ENCODE measurements at regions not wholly inside any gene's neighbourhood (a gene's known extent, or its start where the extent isn't known, plus 50 kb on each side); places are given as distances from the start of the nearest gene placed in this dataset.

DNA sequence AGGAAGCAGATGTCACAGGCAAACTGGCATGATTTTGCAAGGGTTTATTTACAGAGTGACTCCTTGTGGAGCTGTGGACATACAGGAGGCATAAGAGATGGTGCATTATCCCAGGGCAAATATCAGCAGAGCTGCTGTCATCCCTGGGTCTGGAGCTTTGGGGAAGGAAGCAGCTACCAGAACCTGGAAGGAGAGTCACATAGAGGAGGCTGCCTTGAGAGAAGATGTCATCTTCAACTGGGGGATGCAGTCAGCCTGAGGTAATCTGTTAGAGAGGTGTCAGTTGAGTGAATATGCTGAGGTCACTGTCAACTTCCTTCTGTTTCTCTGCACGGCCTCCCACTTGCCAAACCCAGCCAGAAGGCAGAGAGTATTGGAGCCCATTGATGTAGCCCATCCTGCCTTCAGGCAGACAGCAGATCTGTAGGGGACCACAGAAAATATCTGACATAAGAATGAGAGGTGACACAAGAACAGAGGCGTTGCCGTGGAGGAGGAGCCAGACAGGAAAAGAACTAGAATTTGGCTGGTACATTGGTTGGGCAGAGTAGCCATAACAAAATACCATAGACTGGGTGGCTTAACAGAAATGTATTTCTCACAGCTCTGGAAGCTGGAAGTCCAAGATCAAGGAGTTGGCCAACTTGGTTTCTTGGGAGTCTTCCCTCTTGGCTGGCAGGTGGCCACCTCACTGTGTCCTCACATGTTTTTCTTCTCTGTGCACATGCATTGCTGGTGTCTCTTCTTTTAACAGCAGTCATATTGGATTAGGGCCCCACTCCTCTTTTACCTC is 102.8 kb downstream of the SNX18 start:
- Histone ChIP-seq H3K9me3 (ENCODE audit: insufficient read depth, low read length) (no peaks in the 10 kb centered on the region), H3K4me3 (ENCODE audit: low read length) (no peak overlapping the region), H3K4me1 (ENCODE audit: low read length) (no peaks in the 10 kb centered on the region), H3K9ac (ENCODE audit: low read length) (no peak overlapping the region), H2AFZ (ENCODE audit: low read depth, low read length) (no peak overlapping the region), H3K4me2 (ENCODE audit: low read length) (no peak overlapping the region), H3K27ac (ENCODE audit: low read length) (no peak overlapping the region), H4K20me1 (ENCODE audit: insufficient read depth, low read length) (no peaks in the 10 kb centered on the region), H3K27me3 (ENCODE audit: low read depth, low read length) (no peaks in the 10 kb centered on the region), H3K79me2 (ENCODE audit: low read length) (no peaks in the 10 kb centered on the region), H3K36me3 (replicated peaks; ENCODE audit: low read depth, low read length) (no peaks in the 10 kb centered on the region)
- no peak for TF ChIP-seq CTCF (IDR thresholded peaks at IDR 0.05; ENCODE audit: low read depth, low read length)
- TF ChIP-seq EZH2phosphoT487 (IDR thresholded peaks at IDR 0.05; ENCODE audit: low read depth): no peak

DNA sequence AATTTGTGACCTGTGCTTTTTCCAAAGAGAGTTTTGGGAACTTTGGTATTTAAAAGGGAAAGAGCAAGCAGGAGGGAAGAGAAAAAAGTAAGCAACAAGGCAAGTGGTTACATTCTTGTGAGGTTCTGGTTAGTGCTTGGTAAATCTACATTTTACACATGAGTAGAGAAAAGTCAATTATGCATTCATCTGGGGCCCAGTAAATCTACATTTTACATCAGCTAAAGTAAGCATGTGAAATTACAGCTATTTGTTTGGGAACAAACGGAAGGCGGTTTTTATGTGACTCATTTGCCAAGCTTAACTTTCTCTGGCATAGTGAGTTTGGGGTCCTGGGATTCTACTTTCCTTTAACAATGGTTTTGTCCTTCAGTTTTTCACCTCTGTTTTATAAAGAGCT is 102.2 kb downstream of the SNX18 start:
- Histone ChIP-seq H3K27me3 (ENCODE audit: low read depth, low read length) (no peaks in the 10 kb centered on the region), H3K4me3 (ENCODE audit: low read length) (no peak overlapping the region), H3K4me2 (ENCODE audit: low read length) (no peak overlapping the region), H2AFZ (ENCODE audit: low read depth, low read length) (no peak overlapping the region), H3K79me2 (ENCODE audit: low read length) (no peaks in the 10 kb centered on the region), H3K27ac (ENCODE audit: low read length) (no peak overlapping the region), H3K4me1 (ENCODE audit: low read length) (no peaks in the 10 kb centered on the region), H3K36me3 (replicated peaks; ENCODE audit: low read depth, low read length) (no peaks in the 10 kb centered on the region), H3K9ac (ENCODE audit: low read length) (no peak overlapping the region), H4K20me1 (ENCODE audit: insufficient read depth, low read length) (no peaks in the 10 kb centered on the region), H3K9me3 (ENCODE audit: insufficient read depth, low read length) (no peaks in the 10 kb centered on the region)
- no peak for TF ChIP-seq EZH2phosphoT487 (IDR thresholded peaks at IDR 0.05; ENCODE audit: low read depth)
- TF ChIP-seq CTCF (IDR thresholded peaks at IDR 0.05; ENCODE audit: low read depth, low read length): no peak

DNA sequence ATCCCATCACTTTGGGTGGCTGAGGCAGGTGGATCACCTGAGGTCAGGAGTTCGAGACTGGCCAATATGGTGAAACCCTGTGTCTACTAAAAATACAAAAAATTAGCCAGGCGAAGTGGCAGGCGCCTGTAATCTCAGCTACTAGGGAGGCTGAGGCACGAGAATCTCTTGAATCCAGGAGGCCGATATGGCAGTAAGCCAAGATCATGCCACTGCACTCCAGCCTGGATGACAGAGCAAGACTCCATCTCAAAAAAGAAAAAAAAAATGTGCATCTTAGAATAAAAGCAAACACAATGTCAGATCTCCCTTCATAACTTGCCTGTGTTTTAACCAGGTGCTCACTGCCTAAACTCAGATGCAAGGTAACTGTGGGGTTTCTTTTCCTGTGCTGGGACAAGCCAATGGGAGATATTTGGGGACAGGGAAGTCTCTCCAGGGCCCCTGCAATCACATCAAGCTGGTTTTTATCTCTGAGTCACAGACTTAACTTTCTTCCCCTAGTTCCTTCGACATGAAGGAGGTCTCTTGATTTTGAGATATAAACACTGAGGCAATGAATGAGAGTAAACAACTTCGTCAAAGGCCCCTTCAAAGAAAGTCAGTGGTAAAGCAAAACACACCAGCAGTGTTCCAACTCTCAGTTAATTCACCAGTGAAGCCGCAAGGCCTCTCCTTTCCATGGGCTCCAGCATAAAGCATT is 99.1 kb downstream of the SNX18 start:
- H3K9ac ChIP-seq (ENCODE audit: low read length): no peak overlapping the region
- no peaks in the 10 kb centered on the region for H4K20me1 ChIP-seq (ENCODE audit: insufficient read depth, low read length)
- no peak overlapping the region for H3K4me3 ChIP-seq (ENCODE audit: low read length)
- TF ChIP-seq CTCF (IDR thresholded peaks at IDR 0.05; ENCODE audit: low read depth, low read length) (no peak), EZH2phosphoT487 (IDR thresholded peaks at IDR 0.05; ENCODE audit: low read depth) (no peak)
- H3K4me1 ChIP-seq (ENCODE audit: low read length): no peaks in the 10 kb centered on the region
- H3K79me2 ChIP-seq (ENCODE audit: low read length): no peaks in the 10 kb centered on the region
- H2AFZ ChIP-seq (ENCODE audit: low read depth, low read length): no peak overlapping the region
- H3K27ac ChIP-seq (ENCODE audit: low read length): no peak overlapping the region
- H3K27me3 ChIP-seq (ENCODE audit: low read depth, low read length): no peaks in the 10 kb centered on the region
- no peak overlapping the region for H3K4me2 ChIP-seq (ENCODE audit: low read length)
- no peaks in the 10 kb centered on the region for H3K36me3 ChIP-seq (replicated peaks; ENCODE audit: low read depth, low read length)
- no peaks in the 10 kb centered on the region for H3K9me3 ChIP-seq (ENCODE audit: insufficient read depth, low read length)

DNA sequence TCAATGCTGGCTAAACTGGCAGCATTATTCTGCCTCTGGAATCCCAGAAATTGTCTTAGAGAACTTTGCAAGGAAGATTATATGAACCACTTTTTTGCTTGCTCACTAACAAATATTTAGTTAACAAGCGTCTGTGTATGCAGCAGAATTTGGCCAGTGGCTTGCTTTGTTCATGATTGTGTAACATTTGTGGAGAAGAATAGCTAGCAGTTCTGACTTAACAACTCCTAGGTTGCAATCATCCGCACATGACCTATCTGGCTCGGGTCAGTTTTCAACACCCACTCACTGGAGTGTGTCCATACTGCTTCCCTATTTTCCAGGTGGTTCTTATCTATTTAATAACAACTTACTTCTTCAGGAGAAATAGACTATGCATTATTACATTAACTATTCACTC is 98.5 kb downstream of the SNX18 start:
- no peaks in the 10 kb centered on the region for H3K79me2 ChIP-seq (ENCODE audit: low read length)
- H2AFZ ChIP-seq (ENCODE audit: low read depth, low read length): no peak overlapping the region
- no peak overlapping the region for H3K27ac ChIP-seq (ENCODE audit: low read length)
- no peaks in the 10 kb centered on the region for H3K9me3 ChIP-seq (ENCODE audit: insufficient read depth, low read length)
- no peak overlapping the region for H3K4me3 ChIP-seq (ENCODE audit: low read length)
- no peaks in the 10 kb centered on the region for H3K36me3 ChIP-seq (replicated peaks; ENCODE audit: low read depth, low read length)
- TF ChIP-seq CTCF (IDR thresholded peaks at IDR 0.05; ENCODE audit: low read depth, low read length): no peak
- TF ChIP-seq EZH2phosphoT487 (IDR thresholded peaks at IDR 0.05; ENCODE audit: low read depth): no peak
- no peaks in the 10 kb centered on the region for H4K20me1 ChIP-seq (ENCODE audit: insufficient read depth, low read length)
- H3K9ac ChIP-seq (ENCODE audit: low read length): no peak overlapping the region
- H3K4me1 ChIP-seq (ENCODE audit: low read length): peaks cover 5% of the 10 kb centered on the region
- no peak overlapping the region for H3K4me2 ChIP-seq (ENCODE audit: low read length)
- H3K27me3 ChIP-seq (ENCODE audit: low read depth, low read length): no peaks in the 10 kb centered on the region

Measured in OCI-LY3 (cell line).